ENCODE measurements at regions not wholly inside any gene's neighbourhood (a gene's known extent, or its start where the extent isn't known, plus 50 kb on each side); places are given as distances from the start of the nearest gene placed in this dataset.

- ATAC-seq: no peak
- TF ChIP-seq ZNF565 (CRISPR knock-in tag; conservative IDR thresholded peaks at IDR 0.05; ENCODE audit: low read depth) (no peak), POU6F1 (CRISPR knock-in tag; IDR thresholded peaks at IDR 0.05; ENCODE audit: borderline replicate concordance, low read depth) (no peak), CSRNP3 (CRISPR knock-in tag; IDR thresholded peaks at IDR 0.05) (no peak), RARB (CRISPR knock-in tag; IDR thresholded peaks at IDR 0.05) (no peak), ZFP30 (CRISPR knock-in tag; IDR thresholded peaks at IDR 0.05) (no peak), TCF4 (CRISPR knock-in tag; IDR thresholded peaks at IDR 0.05; ENCODE audit: borderline replicate concordance) (no peak), ISL1 (CRISPR knock-in tag; IDR thresholded peaks at IDR 0.05) (no peak), CSDC2 (CRISPR knock-in tag; IDR thresholded peaks at IDR 0.05) (no peak), ZNF70 (CRISPR knock-in tag; IDR thresholded peaks at IDR 0.05) (no peak), ARNTL (CRISPR knock-in tag; IDR thresholded peaks at IDR 0.05; ENCODE audit: borderline replicate concordance, low read depth) (no peak), PATZ1 (CRISPR knock-in tag; IDR thresholded peaks at IDR 0.05; ENCODE audit: borderline replicate concordance) (no peak), ZNF8 (CRISPR knock-in tag; IDR thresholded peaks at IDR 0.05) (no peak), ESRRG (CRISPR knock-in tag; IDR thresholded peaks at IDR 0.05) (no peak), BACH2 (CRISPR knock-in tag; IDR thresholded peaks at IDR 0.05; ENCODE audit: borderline replicate concordance) (no peak), TOX (CRISPR knock-in tag; IDR thresholded peaks at IDR 0.05; ENCODE audit: borderline replicate concordance) (no peak), OSR1 (CRISPR knock-in tag; IDR thresholded peaks at IDR 0.05) (no peak)
Observed at GRCh38 chr15:38685686-38686339, 121.2 kb upstream of the RASGRP1 start.

GRCh38 chr15:38687340-38687739 is 122.7 kb upstream of the RASGRP1 start:
- ATAC-seq: peak; percentile 73
- no peak for TF ChIP-seq TOX (CRISPR knock-in tag; IDR thresholded peaks at IDR 0.05; ENCODE audit: borderline replicate concordance)
- no peak for TF ChIP-seq TSHZ2 (CRISPR knock-in tag; IDR thresholded peaks at IDR 0.05)
- TF ChIP-seq ZNF565 (CRISPR knock-in tag; conservative IDR thresholded peaks at IDR 0.05; ENCODE audit: low read depth): no peak
- no peak for TF ChIP-seq SNAI2 (CRISPR knock-in tag; IDR thresholded peaks at IDR 0.05)
- no peak for TF ChIP-seq PPARA (CRISPR knock-in tag; IDR thresholded peaks at IDR 0.05; ENCODE audit: borderline replicate concordance)
- no peak for TF ChIP-seq POU6F1 (CRISPR knock-in tag; IDR thresholded peaks at IDR 0.05; ENCODE audit: borderline replicate concordance, low read depth)
- no peak for TF ChIP-seq GLIS3 (CRISPR knock-in tag; IDR thresholded peaks at IDR 0.05)
- TF ChIP-seq BACH2 (CRISPR knock-in tag; IDR thresholded peaks at IDR 0.05; ENCODE audit: borderline replicate concordance): no peak
- no peak for TF ChIP-seq ARNTL (CRISPR knock-in tag; IDR thresholded peaks at IDR 0.05; ENCODE audit: borderline replicate concordance, low read depth)
- TF ChIP-seq ZNF70 (CRISPR knock-in tag; IDR thresholded peaks at IDR 0.05): no peak
- no peak for TF ChIP-seq ESRRG (CRISPR knock-in tag; IDR thresholded peaks at IDR 0.05)
- TF ChIP-seq ZNF8 (CRISPR knock-in tag; IDR thresholded peaks at IDR 0.05): no peak
